Fibroblast of skin of right biceps (primary cell): ENCODE measurements at regions not wholly inside any gene's neighbourhood (a gene's known extent, or its start where the extent isn't known, plus 50 kb on each side); places are given as distances from the start of the nearest gene placed in this dataset.

Experiments
- DNase-seq: peaks from one replicate; pipeline ENCODE4 v3.0.0-alpha.2; 2013

DNA sequence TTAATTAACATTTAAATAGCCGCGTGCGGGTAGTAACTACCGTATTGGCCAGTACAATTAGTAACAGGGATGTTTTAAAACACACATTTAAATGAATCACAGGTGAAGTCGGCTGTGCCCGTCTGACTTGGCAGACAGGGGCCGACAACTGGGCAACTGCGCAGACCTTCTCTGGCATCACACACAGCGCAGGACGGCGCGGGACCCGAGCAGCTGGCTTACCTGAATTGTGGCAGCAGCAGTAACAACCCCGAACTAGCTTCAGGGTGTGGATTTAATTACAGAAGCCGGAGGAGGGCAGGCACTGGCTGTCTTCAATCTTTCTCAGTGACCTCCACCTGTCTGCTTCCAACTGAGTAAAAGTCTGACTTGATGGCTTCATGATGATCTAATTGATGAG lies 91.7 kb downstream of the DACT2 start:
- DNase-seq = no peak

GRCh38 chr6:168226902-168227318 lies 92.7 kb downstream of the DACT2 start:
- no peak for DNase-seq

GRCh38 chr6:168226061-168226752 lies 93.4 kb downstream of the DACT2 start:
- DNase-seq = no peak

GRCh38 chr6:168225471-168225911 lies 94.1 kb downstream of the DACT2 start:
- peak; percentile 3 for DNase-seq

- no peak for DNase-seq
Measured at GRCh38 chr6:168223755-168224154, 95.8 kb downstream of the DACT2 start.

DNA sequence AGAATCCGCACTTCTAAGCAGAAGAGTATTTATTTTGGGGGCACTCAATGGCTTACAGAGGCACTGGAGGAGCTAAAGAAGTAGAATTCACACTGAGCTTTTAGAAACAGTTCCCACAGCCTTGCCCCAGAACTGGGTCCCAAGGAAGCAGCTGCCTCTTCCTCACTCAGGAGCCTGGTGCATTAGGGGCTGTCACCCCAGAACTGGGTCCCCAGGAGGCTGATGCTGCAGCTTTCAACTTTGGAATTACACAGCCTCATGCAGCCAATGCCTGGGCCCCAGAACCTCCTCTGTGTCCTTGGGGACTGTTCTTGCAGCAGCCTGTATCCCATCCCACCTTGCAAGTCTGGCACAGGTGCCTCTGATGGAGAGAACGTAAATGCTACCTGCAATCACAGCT lies 96.4 kb downstream of the DACT2 start:
- DNase-seq = no peak

DNA sequence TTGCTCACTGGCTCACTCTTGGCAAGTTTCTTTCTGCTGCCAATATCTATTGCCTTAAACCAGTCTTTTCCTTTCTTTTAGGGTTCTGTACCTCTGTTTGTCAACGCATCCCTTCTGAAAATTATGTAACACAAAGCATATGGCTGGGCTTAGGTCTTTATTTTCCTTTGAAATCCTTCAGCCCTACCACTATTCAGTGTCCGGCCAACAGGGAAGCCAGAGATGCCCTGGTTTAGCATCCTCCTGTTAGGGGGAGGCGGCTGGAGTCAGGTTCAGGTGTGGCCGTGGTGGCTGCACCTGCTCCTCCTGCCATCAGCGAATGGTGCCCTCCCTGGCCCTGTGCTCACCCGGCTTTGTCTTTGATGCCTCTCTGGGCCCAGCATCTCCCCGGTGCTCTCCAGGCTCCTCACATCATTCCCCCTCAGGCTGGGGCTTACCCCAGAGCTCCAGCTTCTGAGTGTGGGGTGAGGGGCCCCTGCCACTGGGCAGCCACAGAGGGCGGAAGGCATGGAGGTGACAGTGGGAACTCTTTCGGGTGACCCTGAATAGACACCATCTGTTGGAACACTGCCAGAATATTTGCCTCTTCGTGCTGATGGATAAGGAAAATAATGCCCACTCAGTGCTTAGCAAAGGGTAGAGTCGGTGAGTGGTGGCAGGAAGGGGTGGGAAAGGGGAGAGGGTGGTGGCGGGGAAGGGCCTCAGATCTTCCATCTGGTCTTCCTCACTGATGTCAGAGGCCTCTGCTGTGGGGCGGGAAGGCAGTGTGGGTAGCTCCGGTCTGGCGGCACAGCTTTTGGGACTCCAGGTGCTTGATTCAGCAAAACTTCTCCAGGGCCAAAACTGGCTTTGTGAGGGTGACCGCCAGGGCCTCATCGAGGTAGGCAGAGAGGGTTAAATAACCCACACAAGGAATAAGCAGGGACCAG lies 97.2 kb downstream of the DACT2 start:
- no peak for DNase-seq

- no peak for DNase-seq
Measured at GRCh38 chr6:168221497-168222079, 98.0 kb downstream of the DACT2 start.

- no peak for DNase-seq
Measured at GRCh38 chr6:168221000-168221399, 98.6 kb downstream of the DACT2 start.

- no peak for DNase-seq
Measured at GRCh38 chr6:168219804-168220203, 99.8 kb downstream of the DACT2 start.

DNA sequence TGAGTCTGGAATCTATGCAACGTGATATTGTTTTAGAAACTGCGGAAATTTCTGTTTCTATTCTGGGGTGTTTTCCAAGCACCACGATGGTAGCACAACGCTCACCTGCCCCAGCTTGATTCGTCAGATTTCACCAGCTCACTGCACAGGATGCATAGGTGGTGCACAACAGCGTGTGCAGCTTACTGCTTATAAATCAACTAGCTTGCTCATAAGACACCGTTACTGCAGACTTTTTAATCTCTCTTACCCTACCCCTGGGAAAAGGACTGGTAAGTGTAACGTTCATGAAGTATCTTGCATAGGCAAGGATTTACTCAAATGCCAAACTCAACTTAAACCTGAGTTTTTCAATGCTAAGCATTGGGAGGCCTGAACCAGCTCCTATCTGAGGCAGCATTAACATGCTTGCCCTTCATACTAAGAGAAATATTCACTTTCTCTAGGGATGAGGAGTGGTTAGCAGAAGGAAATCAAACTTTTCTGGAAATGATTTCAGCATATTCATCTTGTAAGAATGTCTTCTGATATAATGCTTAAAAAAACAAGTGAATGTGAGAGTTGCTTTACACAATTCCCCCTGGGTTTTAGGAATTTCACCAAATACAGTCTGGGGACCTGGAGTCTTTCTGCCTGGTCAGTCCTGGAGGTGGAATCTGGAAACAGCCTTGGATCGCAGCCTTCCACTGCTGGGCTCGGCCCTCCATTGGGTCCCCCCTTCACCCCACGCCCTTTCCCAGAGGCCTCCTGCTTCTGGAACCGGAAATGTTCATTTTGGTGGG lies 100.6 kb downstream of the DACT2 start:
- peak; percentile 80 for DNase-seq

DNA sequence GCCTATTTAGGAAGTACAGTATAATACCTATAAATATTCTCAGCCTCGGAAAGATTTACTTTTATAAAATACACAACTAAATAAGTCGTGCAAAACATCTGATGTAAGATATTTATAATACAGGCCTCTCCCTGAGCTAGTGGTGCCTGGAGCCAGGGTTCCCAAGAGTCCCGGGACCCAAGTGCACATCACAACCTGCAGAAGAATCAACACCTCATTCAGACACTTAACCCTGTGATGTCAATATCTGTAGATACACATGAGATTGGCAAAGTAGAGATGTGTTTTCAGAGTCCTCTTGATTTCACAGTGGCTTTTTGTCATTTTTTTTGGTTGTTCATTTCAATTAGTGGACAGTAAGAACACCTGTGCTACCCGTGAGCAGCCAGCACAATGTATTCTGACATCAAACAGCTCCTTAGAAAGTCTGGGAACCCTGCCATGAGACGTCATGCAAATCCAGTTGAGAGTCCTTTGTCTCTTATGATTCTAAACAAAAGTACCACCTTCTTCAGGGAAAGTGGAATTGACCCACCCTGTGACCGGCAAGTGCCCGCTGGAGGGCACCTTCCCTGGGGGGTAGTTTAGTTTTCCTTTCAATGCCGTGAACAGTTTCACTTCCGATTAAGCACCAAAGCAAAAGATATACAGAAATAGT lies 101.6 kb downstream of the DACT2 start:
- no peak for DNase-seq

- DNase-seq = no peak
Measured at GRCh38 chr6:168217216-168217879, 102.2 kb downstream of the DACT2 start.

GRCh38 chr6:168216751-168217191 lies 102.8 kb downstream of the DACT2 start:
- DNase-seq = peak; percentile 59

DNA sequence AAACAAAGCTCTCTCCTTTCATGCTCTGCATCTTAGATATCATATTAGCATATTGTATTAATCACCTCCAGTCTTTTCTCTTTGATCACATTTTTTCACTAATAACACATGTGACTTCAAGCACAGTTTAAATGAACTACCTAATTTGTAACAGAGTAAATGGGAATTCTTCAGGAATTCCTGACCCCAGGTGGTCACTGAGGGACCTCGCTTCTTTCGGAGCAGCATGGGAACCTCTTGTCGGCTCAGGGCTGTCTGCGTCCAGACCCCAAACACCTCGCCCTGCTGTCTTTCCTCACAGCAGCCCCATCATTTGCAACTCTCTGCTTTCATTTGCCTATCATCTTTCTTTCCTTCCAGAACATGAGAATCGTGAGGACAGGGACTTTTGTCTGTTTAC lies 103.5 kb downstream of the DACT2 start:
- no peak for DNase-seq

- no peak for DNase-seq
Measured at GRCh38 chr6:168215121-168215808, 104.3 kb downstream of the DACT2 start.

DNA sequence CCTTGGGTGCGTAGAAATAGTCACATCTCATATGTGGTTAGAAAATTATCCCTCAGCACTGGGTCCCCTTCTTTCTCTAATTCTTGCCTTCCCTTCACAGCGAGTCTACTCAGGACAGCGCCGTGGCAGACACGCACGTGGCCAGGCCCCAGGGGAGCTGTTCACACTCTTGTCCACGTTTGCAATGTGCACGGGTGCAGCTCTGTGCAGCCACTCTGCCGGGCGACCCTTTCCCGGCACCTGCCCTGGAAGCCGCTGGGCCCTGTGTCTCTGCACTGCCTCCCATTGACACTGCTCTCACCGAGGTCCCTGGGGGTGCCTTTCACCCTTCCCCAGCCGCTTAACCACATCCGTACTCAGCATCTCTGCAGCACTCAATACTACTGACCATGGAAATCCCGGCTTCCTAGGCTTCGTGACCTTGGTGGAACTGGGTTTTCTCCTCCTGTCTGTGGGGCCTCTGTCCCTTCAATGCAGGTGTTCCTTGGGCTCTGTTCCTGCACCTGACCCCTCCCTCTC lies 104.9 kb downstream of the DACT2 start:
- no peak for DNase-seq

GRCh38 chr6:168213121-168213524 lies 106.5 kb downstream of the DACT2 start:
- DNase-seq = no peak

DNA sequence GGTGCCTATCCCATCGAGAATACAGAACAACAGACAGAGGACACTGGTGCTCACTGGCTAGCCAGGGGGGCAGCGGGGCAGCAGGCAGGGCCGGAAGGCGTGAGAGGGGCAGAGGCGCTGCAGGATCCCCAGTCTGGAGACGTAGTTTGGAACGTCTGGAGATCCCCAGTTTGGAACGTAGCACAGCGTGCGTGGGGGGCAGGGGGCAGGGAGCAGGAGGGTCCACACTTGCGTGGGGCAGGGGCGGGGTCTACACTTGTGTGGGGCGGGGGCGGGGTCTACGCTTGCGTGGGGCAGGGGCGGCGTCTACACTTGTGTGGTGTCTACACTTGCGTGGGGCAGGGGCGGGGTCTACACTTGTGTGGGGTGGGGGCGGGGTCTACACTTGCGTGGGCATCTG lies 107.2 kb downstream of the DACT2 start:
- DNase-seq = no peak

DNA sequence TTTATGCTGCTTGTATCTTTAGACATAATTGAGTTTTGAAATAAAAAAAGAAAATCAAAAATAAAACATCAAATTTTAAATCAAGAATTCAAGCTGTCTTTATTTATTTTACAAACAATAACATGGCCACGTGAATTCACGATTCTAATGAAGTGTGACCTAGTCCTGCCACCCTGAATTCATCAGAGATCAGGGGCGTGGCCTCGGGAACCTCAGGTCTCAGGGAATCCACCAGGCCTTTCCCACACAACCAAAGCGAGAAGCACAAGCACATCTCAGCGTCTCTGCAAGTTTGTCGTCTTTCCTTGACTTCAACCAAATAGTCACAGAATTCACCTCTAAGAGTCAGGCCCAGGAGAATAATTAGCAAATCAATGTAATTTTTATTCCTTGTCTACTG lies 107.9 kb downstream of the DACT2 start:
- DNase-seq = no peak
